ENCODE measurements at regions not wholly inside any gene's neighbourhood (a gene's known extent, or its start where the extent isn't known, plus 50 kb on each side); places are given as distances from the start of the nearest gene placed in this dataset.

- no peak overlapping the region for H3K27ac ChIP-seq (ENCODE audit: low read length)
- no peaks in the 10 kb centered on the region for H3K27me3 ChIP-seq (ENCODE audit: low read length)
- 0 out of 2 replicates have a peak, but pooled peaks cover 3% of the 10 kb centered on the region for H3K9me2 ChIP-seq (replicated peaks; ENCODE audit: low read length)
- no TSS peak for BruUV-seq (replicated peaks)
- H3K4me3 ChIP-seq (ENCODE audit: low read length) = no peak overlapping the region
- H3K79me2 ChIP-seq (ENCODE audit: low read length) = no peaks in the 10 kb centered on the region
- H3K4me2 ChIP-seq (ENCODE audit: low read length) = no peak overlapping the region
- intact Hi-C loops (cut with micrococcal nuclease) = no loop called here
- H3F3A ChIP-seq (ENCODE audit: low read length, unreplicated experiment) = no peaks in the 10 kb centered on the region
- H3K36me3 ChIP-seq (ENCODE audit: low read depth, low read length) = no peaks in the 10 kb centered on the region
- no peak overlapping the region for H2AFZ ChIP-seq (ENCODE audit: low read length)
- no peaks in the 10 kb centered on the region for H4K20me1 ChIP-seq (ENCODE audit: low read length)
- H3K9me3 ChIP-seq (ENCODE audit: low read length) = no peaks in the 10 kb centered on the region
- ATAC-seq = no peak
- CTCF ChIA-PET = no interaction called here
- no peaks in the 10 kb centered on the region for H3K4me1 ChIP-seq (ENCODE audit: insufficient read depth, low read length)
- no peak for DNase-seq
- POLR2A ChIA-PET (ENCODE audit: unreplicated experiment) = no interaction called here
- H3K9ac ChIP-seq (ENCODE audit: low read length) = no peak overlapping the region
- no peak for TF ChIP-seq EZH2 (IDR thresholded peaks at IDR 0.05; ENCODE audit: low read length, unreplicated experiment)
- no peak for TF ChIP-seq CTCF (conservative IDR thresholded peaks at IDR 0.05; ENCODE audit: low read depth, low read length)
- no peak for TF ChIP-seq EZH2phosphoT487 (IDR thresholded peaks at IDR 0.05; ENCODE audit: borderline replicate concordance, low read length)
These were observed 893.8 kb downstream of the KCNJ2 start for GRCh38 chr17:71063127-71063526.

- no peaks in the 10 kb centered on the region for H3K36me3 ChIP-seq (ENCODE audit: low read depth, low read length)
- no peaks in the 10 kb centered on the region for H4K20me1 ChIP-seq (ENCODE audit: low read length)
- H3K9me3 ChIP-seq (ENCODE audit: low read length) = no peaks in the 10 kb centered on the region
- no peak for ATAC-seq
- no peaks in the 10 kb centered on the region for H3K79me2 ChIP-seq (ENCODE audit: low read length)
- BruUV-seq (replicated peaks) = no TSS peak
- ChIA-PET CTCF (no interaction called here), POLR2A (ENCODE audit: unreplicated experiment) (no interaction called here)
- H2AFZ ChIP-seq (ENCODE audit: low read length) = no peak overlapping the region
- intact Hi-C loops (cut with micrococcal nuclease) = no loop called here
- no peaks in the 10 kb centered on the region for H3K4me1 ChIP-seq (ENCODE audit: insufficient read depth, low read length)
- no peak overlapping the region for H3K27ac ChIP-seq (ENCODE audit: low read length)
- no peaks in the 10 kb centered on the region for H3F3A ChIP-seq (ENCODE audit: low read length, unreplicated experiment)
- H3K4me2 ChIP-seq (ENCODE audit: low read length) = no peak overlapping the region
- no peak for DNase-seq
- no peaks in the 10 kb centered on the region for H3K27me3 ChIP-seq (ENCODE audit: low read length)
- no peak overlapping the region for H3K4me3 ChIP-seq (ENCODE audit: low read length)
- 0 out of 2 replicates have a peak, but pooled peaks cover 3% of the 10 kb centered on the region for H3K9me2 ChIP-seq (replicated peaks; ENCODE audit: low read length)
- H3K9ac ChIP-seq (ENCODE audit: low read length) = no peak overlapping the region
- TF ChIP-seq CTCF (conservative IDR thresholded peaks at IDR 0.05; ENCODE audit: low read depth, low read length) = no peak
- no peak for TF ChIP-seq EZH2phosphoT487 (IDR thresholded peaks at IDR 0.05; ENCODE audit: borderline replicate concordance, low read length)
- no peak for TF ChIP-seq EZH2 (IDR thresholded peaks at IDR 0.05; ENCODE audit: low read length, unreplicated experiment)
These were observed 894.2 kb downstream of the KCNJ2 start for GRCh38 chr17:71063559-71063958.

GRCh38 chr17:71067669-71068407 lies 898.5 kb downstream of the KCNJ2 start:
- intact Hi-C loops (cut with micrococcal nuclease) = no loop called here
- no peaks in the 10 kb centered on the region for H3K27me3 ChIP-seq (ENCODE audit: low read length)
- H3K9me2 ChIP-seq (replicated peaks; ENCODE audit: low read length) = no peaks in the 10 kb centered on the region
- H3K4me2 ChIP-seq (ENCODE audit: low read length) = no peak overlapping the region
- H3F3A ChIP-seq (ENCODE audit: low read length, unreplicated experiment) = no peaks in the 10 kb centered on the region
- no peak for TF ChIP-seq EZH2phosphoT487 (IDR thresholded peaks at IDR 0.05; ENCODE audit: borderline replicate concordance, low read length)
- no peak for TF ChIP-seq CTCF (conservative IDR thresholded peaks at IDR 0.05; ENCODE audit: low read depth, low read length)
- no peak for TF ChIP-seq EZH2 (IDR thresholded peaks at IDR 0.05; ENCODE audit: low read length, unreplicated experiment)
- POLR2A ChIA-PET (ENCODE audit: unreplicated experiment) = no interaction called here
- no peaks in the 10 kb centered on the region for H4K20me1 ChIP-seq (ENCODE audit: low read length)
- no peak overlapping the region for H3K27ac ChIP-seq (ENCODE audit: low read length)
- H2AFZ ChIP-seq (ENCODE audit: low read length) = no peak overlapping the region
- BruUV-seq (replicated peaks) = no TSS peak
- no peak for ATAC-seq
- H3K4me3 ChIP-seq (ENCODE audit: low read length) = no peak overlapping the region
- no peaks in the 10 kb centered on the region for H3K79me2 ChIP-seq (ENCODE audit: low read length)
- no peaks in the 10 kb centered on the region for H3K36me3 ChIP-seq (ENCODE audit: low read depth, low read length)
- peaks cover 18% of the 10 kb centered on the region for H3K4me1 ChIP-seq (ENCODE audit: insufficient read depth, low read length)
- CTCF ChIA-PET = no interaction called here
- no peak overlapping the region for H3K9ac ChIP-seq (ENCODE audit: low read length)
- no peaks in the 10 kb centered on the region for H3K9me3 ChIP-seq (ENCODE audit: low read length)
- DNase-seq = no peak
